GM18861 (cell line): ENCODE measurements at regions not wholly inside any gene's neighbourhood (a gene's known extent, or its start where the extent isn't known, plus 50 kb on each side); places are given as distances from the start of the nearest gene placed in this dataset.

Source experiments
- ATAC-seq: cut with Tn5 transposase; IDR thresholded peaks from one replicate; pipeline ENCODE4 v1.9.1; 2021; ENCODE audit not compliant: unreplicated experiment

- ATAC-seq = no peak
Observed at GRCh38 chr5:92467695-92468094, 1084.6 kb upstream of the ARRDC3 start.

DNA sequence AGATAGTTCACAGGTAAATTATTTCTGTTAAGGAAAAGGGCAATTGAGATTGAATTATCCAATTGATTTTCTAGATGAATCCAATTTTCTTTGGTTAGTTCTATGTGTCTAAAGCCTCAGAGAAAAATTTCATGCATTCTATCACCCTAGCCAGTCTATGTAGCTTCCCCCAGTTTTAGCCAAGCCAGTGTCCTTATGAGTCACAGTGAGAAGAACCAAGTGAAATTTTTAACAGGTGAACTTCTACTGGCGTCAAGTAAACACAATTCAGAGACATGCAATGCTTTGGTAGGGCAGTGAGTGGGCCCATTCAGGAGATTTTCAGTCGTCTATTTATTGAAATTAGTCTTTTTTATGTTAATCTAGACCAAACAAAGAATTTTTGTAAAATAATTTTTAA lies 1077.4 kb upstream of the ARRDC3 start:
- ATAC-seq = no peak

GRCh38 chr5:92459654-92460053 lies 1076.5 kb upstream of the ARRDC3 start:
- no peak for ATAC-seq

- ATAC-seq = peak; percentile 99
Observed at GRCh38 chr5:92455011-92455410, 1071.9 kb upstream of the ARRDC3 start.

- ATAC-seq = no peak
Observed at GRCh38 chr5:92444888-92445287, 1061.8 kb upstream of the ARRDC3 start.

GRCh38 chr5:92435781-92436180 lies 1052.7 kb upstream of the ARRDC3 start:
- ATAC-seq = no peak

DNA sequence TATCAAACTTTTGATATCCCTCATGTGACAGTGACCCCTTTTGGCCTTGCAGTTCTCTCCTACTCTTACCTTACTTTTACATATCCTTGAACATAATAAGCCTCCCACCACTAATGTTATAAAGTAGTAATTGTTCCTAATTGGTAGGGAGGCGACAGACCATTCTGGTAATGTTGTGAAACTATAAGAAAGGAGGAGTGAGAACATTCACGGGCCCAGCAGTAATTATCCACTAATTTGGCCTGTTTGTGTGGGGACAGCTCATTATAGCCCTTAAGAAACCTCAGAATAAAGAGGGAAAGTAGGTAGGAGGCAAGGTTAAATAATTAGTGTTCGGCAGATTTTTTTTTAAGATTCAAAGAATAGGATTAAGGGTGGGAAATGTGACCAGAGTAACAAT lies 1046.5 kb upstream of the ARRDC3 start:
- no peak for ATAC-seq

- no peak for ATAC-seq
Observed at GRCh38 chr5:92428415-92428814, 1045.3 kb upstream of the ARRDC3 start.

DNA sequence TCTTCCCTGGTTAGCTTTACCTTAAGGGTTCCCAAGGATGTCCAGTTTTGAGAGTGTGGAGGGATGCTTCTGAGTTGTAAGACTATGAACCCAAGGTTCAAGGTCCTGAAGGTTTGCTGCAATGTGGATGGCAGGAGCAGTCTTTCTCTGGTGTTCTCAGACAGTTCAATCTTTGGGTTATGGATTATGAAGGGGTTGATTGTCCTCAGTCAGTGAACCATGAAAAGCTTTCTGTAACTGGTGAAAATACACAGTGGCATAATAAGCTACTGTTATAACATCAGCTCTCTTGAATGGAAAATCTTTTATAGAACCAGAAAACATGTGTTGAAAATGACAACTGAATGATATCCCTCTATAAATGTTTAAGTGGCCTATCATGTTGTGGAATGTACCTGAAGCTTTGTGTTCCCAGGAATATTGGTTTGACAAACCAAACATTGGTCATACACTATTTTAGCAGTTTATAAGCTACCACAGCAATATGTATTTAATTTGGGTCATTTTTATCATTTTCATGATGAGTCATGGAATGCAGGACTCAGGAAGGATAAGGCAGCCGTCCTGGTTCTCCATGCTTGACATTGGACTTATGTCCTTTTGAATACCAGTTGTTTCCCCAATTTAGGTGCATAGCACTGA lies 1041.8 kb upstream of the ARRDC3 start:
- no peak for ATAC-seq

DNA sequence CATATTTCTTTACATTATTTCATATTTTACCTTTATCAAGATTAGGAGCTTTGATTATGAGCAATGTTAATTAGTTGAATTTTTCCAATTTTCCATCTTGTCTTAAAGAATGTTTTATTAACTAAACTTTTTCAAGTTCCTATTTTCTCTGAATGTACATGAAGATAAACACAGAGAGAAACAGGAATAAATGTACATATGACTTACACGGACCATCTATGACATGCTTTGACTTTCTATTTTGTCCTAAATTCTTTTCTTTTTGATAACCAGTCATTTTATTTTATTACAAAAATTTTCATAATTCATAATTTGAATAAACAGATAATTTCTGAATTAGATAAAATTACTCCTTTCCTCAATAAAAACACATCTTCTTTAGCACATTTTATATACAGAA lies 1038.8 kb upstream of the ARRDC3 start:
- ATAC-seq = no peak

- ATAC-seq = no peak
Observed at GRCh38 chr5:92421196-92421595, 1038.1 kb upstream of the ARRDC3 start.

DNA sequence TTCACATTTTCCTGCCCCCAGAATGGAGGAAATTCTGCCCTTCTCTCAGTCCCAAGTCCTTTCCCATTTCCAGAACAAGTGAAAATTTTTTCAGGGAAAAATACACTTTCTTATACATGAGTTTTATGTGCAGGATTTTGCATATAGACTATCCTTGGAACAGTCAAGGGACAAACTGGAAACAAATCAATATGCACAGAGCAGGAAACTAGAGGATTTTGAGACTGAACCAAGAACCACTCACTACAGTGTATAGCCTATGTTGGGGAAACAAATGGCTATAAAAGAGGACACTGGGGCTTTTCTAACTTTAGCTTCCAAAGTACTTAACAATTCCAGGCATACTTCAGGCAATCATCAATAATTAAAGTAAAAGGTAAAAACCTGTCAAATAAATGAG lies 1036.1 kb upstream of the ARRDC3 start:
- ATAC-seq = no peak

GRCh38 chr5:92418341-92418740 lies 1035.2 kb upstream of the ARRDC3 start:
- ATAC-seq = no peak

DNA sequence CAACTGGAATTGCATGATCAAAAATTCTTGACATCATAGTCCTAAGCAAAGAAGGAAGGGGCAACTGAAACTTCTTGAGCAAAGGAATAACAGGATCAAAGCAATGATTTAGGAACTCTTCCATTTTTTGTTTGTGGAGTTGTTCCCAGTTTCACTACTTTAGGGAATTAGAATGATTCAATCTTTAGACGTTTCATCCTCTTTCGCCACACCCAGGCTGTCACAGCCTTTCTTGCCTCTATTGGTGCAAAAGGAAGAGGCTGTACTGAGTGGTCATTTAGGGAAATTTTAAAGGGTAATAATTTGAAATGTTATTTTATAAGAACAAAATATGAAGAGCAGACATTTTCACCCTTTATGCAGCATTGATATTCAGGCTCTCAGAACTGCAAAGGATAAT lies 1026.0 kb upstream of the ARRDC3 start:
- ATAC-seq = no peak

DNA sequence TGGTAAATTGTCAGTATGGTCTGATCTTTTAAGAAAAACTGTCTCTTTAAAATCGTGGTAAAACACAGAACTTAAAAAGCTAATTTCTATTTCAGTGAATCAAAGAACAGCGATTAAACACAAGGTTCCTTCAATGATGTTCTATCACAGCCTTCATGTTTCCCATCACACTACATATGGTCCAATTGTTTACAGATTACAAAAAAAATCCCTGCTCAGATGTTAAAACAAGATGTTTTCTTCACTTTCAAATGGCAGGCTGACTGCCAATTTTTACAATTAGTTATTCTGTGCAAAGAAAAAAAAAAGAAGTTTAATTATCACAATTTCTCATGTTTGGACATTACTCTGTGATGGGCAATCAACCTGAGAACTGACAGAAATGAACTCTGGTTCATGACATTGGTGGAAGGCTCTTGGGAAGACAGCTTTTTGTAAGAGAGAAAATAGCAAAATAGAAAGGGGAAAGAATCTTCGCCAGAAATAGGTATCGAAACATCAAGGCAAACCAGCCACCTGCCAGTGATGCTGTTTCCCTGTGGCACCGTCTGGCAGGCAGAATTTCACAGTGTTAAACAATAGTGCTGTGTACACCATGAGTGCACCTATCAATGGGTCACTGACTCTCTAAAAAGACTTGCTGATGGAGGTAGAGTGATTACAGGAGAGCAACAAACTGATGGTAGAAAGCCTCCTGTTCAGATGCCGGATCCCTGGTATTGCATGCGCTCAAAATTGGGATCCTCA lies 1020.0 kb upstream of the ARRDC3 start:
- ATAC-seq = no peak

DNA sequence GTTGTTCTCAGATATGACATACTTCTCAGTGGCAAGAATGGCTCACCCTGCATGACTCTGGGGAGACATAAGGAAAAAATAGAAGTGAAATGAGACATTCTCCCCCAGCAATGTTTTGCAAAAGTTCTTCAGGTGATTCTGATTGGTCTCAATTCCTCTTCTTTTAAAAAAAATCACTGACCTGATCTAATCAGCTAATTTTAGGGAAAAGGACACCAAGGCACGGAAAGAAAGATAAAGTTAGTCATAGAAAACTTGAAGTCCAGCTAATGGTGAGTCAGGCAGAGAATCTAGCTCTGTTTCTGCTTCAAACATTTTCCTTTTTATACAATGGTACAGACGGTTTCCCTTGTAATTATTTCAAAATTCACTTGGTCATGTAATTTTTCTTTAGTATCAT lies 1018.9 kb upstream of the ARRDC3 start:
- no peak for ATAC-seq

GRCh38 chr5:92401492-92401891 lies 1018.4 kb upstream of the ARRDC3 start:
- ATAC-seq = no peak

GRCh38 chr5:92394936-92395335 lies 1011.8 kb upstream of the ARRDC3 start:
- ATAC-seq = no peak

GRCh38 chr5:92390657-92391056 lies 1007.5 kb upstream of the ARRDC3 start:
- no peak for ATAC-seq

DNA sequence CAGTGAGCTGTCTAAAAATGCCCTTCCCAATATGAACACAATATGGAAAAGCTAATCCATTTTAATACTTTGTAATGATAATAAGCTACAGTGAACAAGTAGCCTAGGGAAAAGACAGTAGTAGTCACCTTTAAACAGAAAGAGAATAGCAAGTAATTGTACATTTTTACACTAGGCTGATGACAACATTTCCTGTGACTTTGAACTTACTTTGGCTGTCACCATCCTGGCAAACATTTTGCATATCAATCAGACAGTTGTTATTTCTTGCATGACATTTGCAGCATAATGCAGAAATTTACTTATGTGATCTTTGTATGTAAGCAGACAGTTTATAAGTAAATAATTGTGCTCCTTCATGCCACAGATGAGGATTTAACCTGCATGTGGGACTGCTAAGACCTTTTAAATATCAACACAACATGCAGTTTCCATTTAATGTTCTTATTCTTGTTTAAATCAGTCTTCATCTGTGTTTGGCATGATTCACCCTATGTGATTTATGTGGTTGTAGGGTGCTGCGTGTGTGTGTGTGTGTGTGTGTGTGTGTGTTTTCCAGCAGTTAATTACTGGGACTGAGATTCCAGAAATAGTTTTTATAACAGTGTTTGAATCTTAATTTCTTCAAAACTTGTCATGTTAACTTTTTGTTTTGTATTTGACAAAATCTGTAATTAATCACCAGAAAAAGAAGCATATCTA lies 997.1 kb upstream of the ARRDC3 start:
- ATAC-seq = no peak

GRCh38 chr5:92378966-92379611 lies 996.0 kb upstream of the ARRDC3 start:
- ATAC-seq = no peak

DNA sequence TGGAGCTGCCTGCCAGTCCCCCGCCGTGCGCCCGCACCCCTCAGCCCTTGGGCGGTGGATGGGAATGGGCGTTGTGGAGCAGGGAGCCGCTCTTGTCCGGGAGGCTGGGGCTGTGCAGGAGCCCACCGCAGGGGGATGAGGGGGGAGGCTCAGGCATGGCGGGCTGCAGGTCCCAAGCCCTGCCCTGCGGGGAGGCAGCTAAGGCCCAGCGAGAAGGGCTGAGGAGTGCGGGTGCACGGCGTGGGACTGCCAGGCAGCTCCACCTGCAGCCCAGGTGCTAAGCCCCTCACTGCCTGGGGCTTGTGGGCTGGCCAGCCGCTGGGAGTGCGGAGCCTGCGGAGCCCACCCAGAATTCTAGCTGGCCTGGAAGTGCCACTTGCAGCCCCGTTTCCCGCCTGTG lies 991.7 kb upstream of the ARRDC3 start:
- no peak for ATAC-seq
